Karpas-422 (cell line): ENCODE measurements at regions not wholly inside any gene's neighbourhood (a gene's known extent, or its start where the extent isn't known, plus 50 kb on each side); places are given as distances from the start of the nearest gene placed in this dataset.

ENCODE experiments used
- DNase-seq: peaks from one replicate; pipeline ENCODE4 v3.0.0-alpha.2; 2015
- H2AFZ ChIP-seq: fragments of 200-600 bp; sonication (generic); 2 replicates; pipeline ENCODE4 v1.6.1; 2014; ENCODE audit warnings: antibody characterized with exemption, low read length, mixed read lengths
- H3K27ac ChIP-seq: fragments of 200-600 bp; sonication (generic); 2 replicates; pipeline ENCODE4 v1.5.1; 2014; ENCODE audit warnings: mild to moderate bottlenecking, low read length, moderate library complexity
- H3K27me3 ChIP-seq: fragments of 200-600 bp; sonication (generic); 2 replicates; pipeline ENCODE4 v1.6.1; 2014; ENCODE audit warnings: low read length, mixed read lengths
- H3K36me3 ChIP-seq: fragments of 200-600 bp; sonication (generic); 2 replicates; pipeline ENCODE4 v1.6.1; 2014; ENCODE audit warnings: low read length, mixed read lengths; ENCODE audit not compliant: insufficient read depth
- H3K4me1 ChIP-seq: fragments of 200-600 bp; sonication (generic); 2 replicates; pipeline ENCODE4 v1.6.1; 2014; ENCODE audit warnings: mild to moderate bottlenecking, low read length, mixed read lengths
- H3K4me2 ChIP-seq: fragments of 200-600 bp; sonication (generic); 2 replicates; pipeline ENCODE4 v1.6.1; 2014; ENCODE audit warnings: low read length, low read depth, mild to moderate bottlenecking; ENCODE audit not compliant: poor library complexity, severe bottlenecking
- H3K4me3 ChIP-seq: fragments of 200-600 bp; sonication (generic); 2 replicates; pipeline ENCODE4 v1.5.1; 2014; ENCODE audit warnings: mild to moderate bottlenecking, antibody characterized with exemption, low read length, mixed read lengths
- H3K79me2 ChIP-seq: fragments of 200-600 bp; sonication (generic); 2 replicates; pipeline ENCODE4 v1.6.1; 2014; ENCODE audit warnings: mild to moderate bottlenecking, low read length, mixed read lengths
- H3K9ac ChIP-seq: fragments of 200-600 bp; sonication (generic); 2 replicates; pipeline ENCODE4 v1.6.0; 2014; ENCODE audit warnings: low read length
- H3K9me2 ChIP-seq: fragments of 200-600 bp; sonication (generic), shearing (Covaris generic); replicated peaks from 2 replicates; pipeline ENCODE4 v1.6.0; 2014; ENCODE audit warnings: mild to moderate bottlenecking, low read length, moderate library complexity; ENCODE audit not compliant: insufficient read depth
- H3K9me3 ChIP-seq: fragments of 300-700, 200-600 bp; sonication (generic); 2 replicates; pipeline ENCODE4 v1.6.1; 2014; ENCODE audit warnings: low read length, mixed read lengths
- H4K20me1 ChIP-seq: fragments of 200-600 bp; sonication (generic); 2 replicates; pipeline ENCODE4 v1.6.1; 2014; ENCODE audit warnings: mild to moderate bottlenecking, antibody characterized with exemption, low read length, low read depth; ENCODE audit not compliant: insufficient read depth

GRCh38 chr9:38233343-38233742 lies 159.2 kb upstream of the ALDH1B1 start:
- H2AFZ ChIP-seq, result no peak overlapping the region
- H3K27ac ChIP-seq, result no peak overlapping the region
- H3K9ac ChIP-seq, result no peak overlapping the region
- H3K4me1 ChIP-seq, result peaks cover 10% of the 10 kb centered on the region; the same call in 1 of the 2 replicates
- H3K4me3 ChIP-seq, result no peak overlapping the region
- no peaks in the 10 kb centered on the region for H3K27me3 ChIP-seq
- no peaks in the 10 kb centered on the region for H3K9me3 ChIP-seq
- DNase-seq, result no peak
- H3K36me3 ChIP-seq, result no peaks in the 10 kb centered on the region
- H3K9me2 ChIP-seq, result no peaks in the 10 kb centered on the region
- no peaks in the 10 kb centered on the region for H3K79me2 ChIP-seq
- no peaks in the 10 kb centered on the region for H4K20me1 ChIP-seq
- no peak overlapping the region for H3K4me2 ChIP-seq

- H3K4me2 ChIP-seq, result no peak overlapping the region
- no peak overlapping the region for H3K4me3 ChIP-seq
- no peak overlapping the region for H3K9ac ChIP-seq
- no peaks in the 10 kb centered on the region for H3K9me2 ChIP-seq
- no peaks in the 10 kb centered on the region for H4K20me1 ChIP-seq
- no peaks in the 10 kb centered on the region for H3K9me3 ChIP-seq
- H3K79me2 ChIP-seq, result no peaks in the 10 kb centered on the region
- no peak for DNase-seq
- no peak overlapping the region for H2AFZ ChIP-seq
- H3K4me1 ChIP-seq, result peaks cover 12% of the 10 kb centered on the region
- no peaks in the 10 kb centered on the region for H3K36me3 ChIP-seq
- H3K27ac ChIP-seq, result no peak overlapping the region
- H3K27me3 ChIP-seq, result no peaks in the 10 kb centered on the region
These were observed 159.6 kb upstream of the ALDH1B1 start for GRCh38 chr9:38232895-38233294.

- no peaks in the 10 kb centered on the region for H3K9me2 ChIP-seq
- no peaks in the 10 kb centered on the region for H3K79me2 ChIP-seq
These were observed 160.6 kb upstream of the SHB start for GRCh38 chr9:38229504-38230155.

GRCh38 chr9:38229104-38229500 lies 160.1 kb upstream of the SHB start:
- Histone ChIP-seq H4K20me1 (no peaks in the 10 kb centered on the region), H3K36me3 (no peaks in the 10 kb centered on the region), H3K9me2 (no peaks in the 10 kb centered on the region), H2AFZ (no peak overlapping the region), H3K9ac (no peak overlapping the region), H3K4me1 (peaks cover 42% of the 10 kb centered on the region), H3K27ac (no peak overlapping the region), H3K4me3 (no peak overlapping the region), H3K4me2 (no peak overlapping the region), H3K9me3 (no peaks in the 10 kb centered on the region), H3K27me3 (no peaks in the 10 kb centered on the region), H3K79me2 (no peaks in the 10 kb centered on the region)
- no peak for DNase-seq

More at GRCh38 chr9:38229504-38230155, 160.6 kb upstream of the SHB start:
- H3K36me3 ChIP-seq, result no peaks in the 10 kb centered on the region
- no peak for DNase-seq
- peaks cover 37% of the 10 kb centered on the region for H3K4me1 ChIP-seq
- H3K27ac ChIP-seq, result no peak overlapping the region
- no peaks in the 10 kb centered on the region for H4K20me1 ChIP-seq
- H3K27me3 ChIP-seq, result no peaks in the 10 kb centered on the region
- H3K9ac ChIP-seq, result no peak overlapping the region
- no peaks in the 10 kb centered on the region for H3K9me3 ChIP-seq
- H3K4me2 ChIP-seq, result no peak overlapping the region
- no peak overlapping the region for H2AFZ ChIP-seq
- no peak overlapping the region for H3K4me3 ChIP-seq

- Histone ChIP-seq H3K9me3 (no peaks in the 10 kb centered on the region), H3K4me2 (no peak overlapping the region), H3K4me1 (peaks cover 42% of the 10 kb centered on the region), H3K79me2 (no peaks in the 10 kb centered on the region), H3K9ac (no peak overlapping the region), H4K20me1 (no peaks in the 10 kb centered on the region), H3K27me3 (no peaks in the 10 kb centered on the region), H2AFZ (no peak overlapping the region), H3K27ac (no peak overlapping the region), H3K9me2 (no peaks in the 10 kb centered on the region), H3K36me3 (no peaks in the 10 kb centered on the region), H3K4me3 (no peak overlapping the region)
- no peak for DNase-seq
These were observed 159.5 kb upstream of the SHB start for GRCh38 chr9:38228331-38229103.

GRCh38 chr9:38227656-38228055 lies 158.6 kb upstream of the SHB start:
- Histone ChIP-seq H3K4me2 (peak overlapping the region; percentile 62), H2AFZ (no peak overlapping the region), H3K27ac (no peak overlapping the region)

GRCh38 chr9:38227061-38227540 lies 158.1 kb upstream of the SHB start:
- H3K27me3 ChIP-seq, result no peaks in the 10 kb centered on the region
- H3K9ac ChIP-seq, result peak overlapping the region; percentile 38; the same call in 1 of the 2 replicates
- peak overlapping the region; percentile 40; the same call in 1 of the 2 replicates for H3K4me3 ChIP-seq
- H2AFZ ChIP-seq, result no peak overlapping the region
- H3K27ac ChIP-seq, result no peak overlapping the region
- H4K20me1 ChIP-seq, result no peaks in the 10 kb centered on the region
- H3K36me3 ChIP-seq, result no peaks in the 10 kb centered on the region
- no peaks in the 10 kb centered on the region for H3K9me3 ChIP-seq
- no peaks in the 10 kb centered on the region for H3K9me2 ChIP-seq
- H3K4me1 ChIP-seq, result peaks cover 42% of the 10 kb centered on the region
- peak; percentile 89 for DNase-seq
- H3K79me2 ChIP-seq, result no peaks in the 10 kb centered on the region
- peak overlapping the region; percentile 62 for H3K4me2 ChIP-seq

More at GRCh38 chr9:38227656-38228055, 158.6 kb upstream of the SHB start:
- no peaks in the 10 kb centered on the region for H3K79me2 ChIP-seq
- peak overlapping the region; percentile 38; the same call in 1 of the 2 replicates for H3K9ac ChIP-seq
- peaks cover 42% of the 10 kb centered on the region for H3K4me1 ChIP-seq
- H3K9me3 ChIP-seq, result no peaks in the 10 kb centered on the region
- H3K9me2 ChIP-seq, result no peaks in the 10 kb centered on the region
- no peak for DNase-seq
- 0 out of 2 replicates have a peak overlapping the region, but pooled peaks have one; percentile 40 for H3K4me3 ChIP-seq
- no peaks in the 10 kb centered on the region for H3K36me3 ChIP-seq
- no peaks in the 10 kb centered on the region for H3K27me3 ChIP-seq
- H4K20me1 ChIP-seq, result no peaks in the 10 kb centered on the region

GRCh38 chr9:38226491-38226951 lies 157.5 kb upstream of the SHB start:
- H3K27ac ChIP-seq, result no peak overlapping the region
- H3K9me2 ChIP-seq, result no peaks in the 10 kb centered on the region
- no peaks in the 10 kb centered on the region for H3K27me3 ChIP-seq
- no peaks in the 10 kb centered on the region for H3K36me3 ChIP-seq
- no peaks in the 10 kb centered on the region for H4K20me1 ChIP-seq
- H3K9ac ChIP-seq, result no peak overlapping the region
- DNase-seq, result no peak
- H3K4me3 ChIP-seq, result no peak overlapping the region
- H2AFZ ChIP-seq, result no peak overlapping the region
- no peaks in the 10 kb centered on the region for H3K9me3 ChIP-seq
- no peaks in the 10 kb centered on the region for H3K79me2 ChIP-seq
- H3K4me1 ChIP-seq, result peaks cover 42% of the 10 kb centered on the region
- peak overlapping the region; percentile 39 for H3K4me2 ChIP-seq
